CD4-positive, alpha-beta T cell (primary cell): ENCODE measurements at regions not wholly inside any gene's neighbourhood (a gene's known extent, or its start where the extent isn't known, plus 50 kb on each side); places are given as distances from the start of the nearest gene placed in this dataset.

Experiments used
- ATAC-seq: fragments of 200-7000 bp; cut with Tn5 transposase; one replicate; pipeline ENCODE4 v1.10.0; 2022; ENCODE audit warnings: mild to moderate bottlenecking; ENCODE audit not compliant: poor library complexity
- CTCF ChIA-PET: fragments of 350-600 bp; sonication (Branson Sonifier 250); formaldehyde crosslinking; loops from one replicate; lab custom pipeline; 2021; ENCODE audit warnings: antibody characterized with exemption, inconsistent platforms; lab: Charles Lee
- POLR2A ChIA-PET: fragments of 350-600 bp; sonication (Branson Sonifier 250); formaldehyde crosslinking; loops from one replicate; lab custom pipeline; 2021; ENCODE audit warnings: antibody characterized with exemption, inconsistent platforms; lab: Charles Lee
- DNase-seq, 14 experiments: peaks; one replicate each; pipeline ENCODE4 v3.0.0-alpha.2; 2013 to 2020; ENCODE audit warnings: mixed read lengths in 2 of 14
- H3K27ac ChIP-seq, 2 donors: one replicate each; pipeline versions ENCODE4 v1.5.1 to v1.7.0; 2013; ENCODE audit warnings: low read length in 2 of 2, low read depth in 1 of 2, mild to moderate bottlenecking in 1 of 2
- H3K27me3 ChIP-seq, 2 experiments: 1 replicate in 1 of 2; 2 replicates in 1 of 2; pipeline versions ENCODE4 v1.6.1 to v1.7.0; 2013; ENCODE audit warnings: low read length in 2 of 2, control low read depth in 1 of 2, mild to moderate bottlenecking in 1 of 2, moderate library complexity in 1 of 2; ENCODE audit not compliant: insufficient read depth in 2 of 2, control insufficient read depth in 1 of 2
- H3K36me3 ChIP-seq: one replicate; pipeline ENCODE4 v1.6.1; 2013; ENCODE audit warnings: low read length, control low read depth; ENCODE audit not compliant: insufficient read depth
- H3K4me1 ChIP-seq: one replicate; pipeline ENCODE4 v1.6.1; 2013; ENCODE audit warnings: low read length, control low read depth; ENCODE audit not compliant: insufficient read depth
- H3K4me3 ChIP-seq: one replicate; pipeline ENCODE4 v1.5.1; 2013; ENCODE audit warnings: mild to moderate bottlenecking, low read length, moderate library complexity
- H3K9me3 ChIP-seq, 2 experiments: 1 replicate in 1 of 2; 2 replicates in 1 of 2; pipeline versions ENCODE4 v1.6.1 to v1.7.0; 2013; ENCODE audit warnings: low read length in 2 of 2, mild to moderate bottlenecking in 2 of 2, control low read depth in 1 of 2, moderate library complexity in 1 of 2; ENCODE audit not compliant: control insufficient read depth in 1 of 2, insufficient read depth in 1 of 2
- H3K27ac Mint-ChIP-seq: one replicate; pipeline ENCODE4 v1.8.0; 2020; ENCODE audit warnings: mixed read lengths
- H3K27me3 Mint-ChIP-seq: one replicate; pipeline ENCODE4 v1.8.0; 2021; ENCODE audit warnings: mixed read lengths
- H3K36me3 Mint-ChIP-seq: one replicate; pipeline ENCODE4 v1.8.0; 2021; ENCODE audit warnings: low read depth, mixed read lengths
- H3K4me1 Mint-ChIP-seq: one replicate; pipeline ENCODE4 v1.8.0; 2021; ENCODE audit warnings: low read depth, mixed read lengths
- H3K4me3 Mint-ChIP-seq: one replicate; pipeline ENCODE4 v1.8.0; 2020; ENCODE audit warnings: mild to moderate bottlenecking, mixed read lengths
- H3K9me3 Mint-ChIP-seq: one replicate; pipeline ENCODE4 v1.8.0; 2020; ENCODE audit warnings: mixed read lengths
- intact Hi-C, 2 experiments: fragments of 100-400 bp; cut with DNase I in 1 of 2; cut with micrococcal nuclease in 1 of 2; formaldehyde crosslinking; loops; one replicate each; pipeline versions ENCODE4 v1.15.1 to v1.9.0; 2023 to 2025; cut with DNase I, micrococcal nuclease
- TF ChIP-seq, protein P1 (sequence below): fragments of 200-600 bp; IDR thresholded peaks from one replicate; pipeline ENCODE4 v1.8.0; 2022; ENCODE audit warnings: antibody characterized with exemption, mild to moderate bottlenecking

DNA sequence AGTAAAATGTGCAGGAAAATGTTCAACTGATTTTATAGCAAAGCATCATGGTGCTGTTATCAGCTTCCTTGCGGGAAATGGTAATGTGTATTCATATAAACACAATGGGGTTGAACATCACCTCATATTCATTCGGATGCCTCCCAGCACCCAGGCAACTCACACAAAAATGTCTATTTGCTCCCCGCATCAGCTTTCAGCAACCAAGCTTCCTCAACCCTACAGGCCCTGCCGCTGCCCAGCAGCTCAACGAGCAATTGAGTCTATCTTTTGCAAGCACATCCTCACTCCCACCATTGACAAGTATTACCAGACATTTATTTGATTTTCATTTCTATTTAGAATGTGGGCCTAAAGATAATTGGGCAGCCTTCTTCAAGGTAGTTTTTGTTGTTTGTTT is 2161.4 kb upstream of the PIK3C3 start:
- no peak for ATAC-seq
- Histone ChIP-seq H3K36me3 (no peaks in the 10 kb centered on the region), H3K4me3 (no peak overlapping the region), H3K9me3 (no peaks in the 10 kb centered on the region), H3K4me1 (no peaks in the 10 kb centered on the region), H3K27me3 (no peaks in the 10 kb centered on the region), H3K27ac (no peak overlapping the region)
- Mint-ChIP-seq H3K36me3 (no peaks in the 10 kb centered on the region), H3K27ac (no peak overlapping the region), H3K27me3 (no peaks in the 10 kb centered on the region), H3K4me1 (peaks cover under 1% of the 10 kb centered on the region), H3K9me3 (no peaks in the 10 kb centered on the region), H3K4me3 (no peak overlapping the region)
- TF ChIP-seq, protein P1, sequence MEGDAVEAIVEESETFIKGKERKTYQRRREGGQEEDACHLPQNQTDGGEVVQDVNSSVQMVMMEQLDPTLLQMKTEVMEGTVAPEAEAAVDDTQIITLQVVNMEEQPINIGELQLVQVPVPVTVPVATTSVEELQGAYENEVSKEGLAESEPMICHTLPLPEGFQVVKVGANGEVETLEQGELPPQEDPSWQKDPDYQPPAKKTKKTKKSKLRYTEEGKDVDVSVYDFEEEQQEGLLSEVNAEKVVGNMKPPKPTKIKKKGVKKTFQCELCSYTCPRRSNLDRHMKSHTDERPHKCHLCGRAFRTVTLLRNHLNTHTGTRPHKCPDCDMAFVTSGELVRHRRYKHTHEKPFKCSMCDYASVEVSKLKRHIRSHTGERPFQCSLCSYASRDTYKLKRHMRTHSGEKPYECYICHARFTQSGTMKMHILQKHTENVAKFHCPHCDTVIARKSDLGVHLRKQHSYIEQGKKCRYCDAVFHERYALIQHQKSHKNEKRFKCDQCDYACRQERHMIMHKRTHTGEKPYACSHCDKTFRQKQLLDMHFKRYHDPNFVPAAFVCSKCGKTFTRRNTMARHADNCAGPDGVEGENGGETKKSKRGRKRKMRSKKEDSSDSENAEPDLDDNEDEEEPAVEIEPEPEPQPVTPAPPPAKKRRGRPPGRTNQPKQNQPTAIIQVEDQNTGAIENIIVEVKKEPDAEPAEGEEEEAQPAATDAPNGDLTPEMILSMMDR: no peak
- intact Hi-C loops: no loop called here
- ChIA-PET CTCF (no interaction called here), POLR2A (no interaction called here)
- no peak for DNase-seq

DNA sequence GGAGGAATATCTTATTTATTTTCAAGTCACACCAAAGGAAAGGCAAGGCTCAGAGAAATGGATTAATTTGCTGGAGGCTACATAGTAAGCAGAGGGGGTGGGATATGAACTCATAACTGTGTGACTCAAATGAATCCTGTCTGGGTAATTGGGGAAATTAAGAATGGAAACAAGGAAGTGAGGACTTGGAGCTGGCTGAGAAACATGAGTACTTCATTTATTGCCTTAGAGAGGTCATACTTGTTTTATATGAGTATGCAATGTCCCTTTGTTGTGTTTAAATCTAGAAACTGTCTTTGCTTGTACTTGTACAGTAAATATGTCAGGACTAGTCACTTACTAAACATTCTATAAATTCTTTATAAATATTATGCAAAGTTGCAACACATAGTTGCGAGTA is 2166.7 kb upstream of the PIK3C3 start:
- no peak overlapping the region for H3K4me3 Mint-ChIP-seq
- intact Hi-C loops: no loop called here
- TF ChIP-seq, protein P1: no peak

DNA sequence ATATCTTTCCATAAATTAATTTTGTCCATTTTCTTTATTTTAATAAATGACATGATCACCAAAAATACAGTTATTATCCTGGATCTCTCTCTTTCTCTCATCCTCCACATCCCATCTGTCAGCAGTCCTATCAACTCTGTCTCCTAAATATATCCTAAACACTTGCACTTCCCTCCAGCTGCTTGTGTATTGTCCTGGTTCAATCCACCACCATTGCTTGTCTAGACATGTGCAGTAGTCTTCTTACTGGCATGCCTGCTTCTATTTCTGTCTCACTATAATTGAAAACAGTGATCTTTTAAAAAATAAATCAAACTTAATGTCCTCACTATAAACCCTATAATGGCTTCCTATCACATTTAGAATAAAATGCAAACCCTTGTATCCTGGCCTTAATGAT is 2168.6 kb upstream of the PIK3C3 start:
- Histone ChIP-seq H3K4me1 (no peaks in the 10 kb centered on the region), H3K9me3 (no peaks in the 10 kb centered on the region), H3K4me3 (no peak overlapping the region), H3K36me3 (no peaks in the 10 kb centered on the region), H3K27me3 (no peaks in the 10 kb centered on the region), H3K27ac (no peak overlapping the region)
- Mint-ChIP-seq H3K9me3 (no peaks in the 10 kb centered on the region), H3K36me3 (no peaks in the 10 kb centered on the region), H3K4me3 (no peak overlapping the region), H3K4me1 (no peaks in the 10 kb centered on the region), H3K27ac (no peak overlapping the region), H3K27me3 (no peaks in the 10 kb centered on the region)
- intact Hi-C loops: no loop called here
- no peak for ATAC-seq
- CTCF ChIA-PET: no interaction called here
- TF ChIP-seq, protein P1: no peak
- POLR2A ChIA-PET: no interaction called here
- DNase-seq: no peak

More for the DNA sequence above, 2166.7 kb upstream of the PIK3C3 start:
- no peaks in the 10 kb centered on the region for H3K27me3 ChIP-seq
- H3K4me1 ChIP-seq: no peaks in the 10 kb centered on the region
- no peak for DNase-seq
- Mint-ChIP-seq H3K27me3 (no peaks in the 10 kb centered on the region), H3K36me3 (no peaks in the 10 kb centered on the region), H3K27ac (no peak overlapping the region), H3K4me1 (no peaks in the 10 kb centered on the region), H3K9me3 (no peaks in the 10 kb centered on the region)
- H3K36me3 ChIP-seq: no peaks in the 10 kb centered on the region
- no peak overlapping the region for H3K4me3 ChIP-seq
- ChIA-PET CTCF (no interaction called here), POLR2A (no interaction called here)
- no peak for ATAC-seq
- no peak overlapping the region for H3K27ac ChIP-seq
- H3K9me3 ChIP-seq: no peaks in the 10 kb centered on the region
